Stimulated activated CD8-positive, alpha-beta memory T cell treated with anti-CD3 and anti-CD28 coated beads, Interleukin-7, amount 100 ng/mL, for 48 hours (primary cell): ENCODE measurements at regions not wholly inside any gene's neighbourhood (a gene's known extent, or its start where the extent isn't known, plus 50 kb on each side); places are given as distances from the start of the nearest gene placed in this dataset.

Experiments
- DNase-seq, 2 donors: peaks; one replicate each; pipeline ENCODE4 v3.0.0-alpha.2; 2020; ENCODE audit warnings: low read depth in 1 of 2; ENCODE audit errors: extremely low read depth in 1 of 2

DNA sequence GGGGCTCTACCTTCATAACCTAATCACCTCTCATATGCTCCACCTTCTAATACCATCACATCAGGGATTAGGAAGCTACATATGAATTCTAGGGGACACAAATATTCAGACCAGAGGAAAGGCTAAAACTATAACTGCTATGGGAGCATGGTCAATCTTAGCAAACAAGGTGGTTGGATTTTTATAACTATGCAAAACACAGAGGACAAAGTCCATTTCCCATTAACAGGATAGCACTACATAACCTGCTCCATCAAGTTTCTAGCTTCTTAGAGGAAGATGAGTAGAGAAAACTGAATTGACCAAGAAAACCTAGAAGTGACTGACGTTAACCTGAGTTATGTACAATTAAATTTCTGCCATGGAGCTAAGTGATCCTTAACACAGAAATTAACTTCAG lies 398.6 kb downstream of the TBL1XR1 start:
- DNase-seq, result no peak

DNA sequence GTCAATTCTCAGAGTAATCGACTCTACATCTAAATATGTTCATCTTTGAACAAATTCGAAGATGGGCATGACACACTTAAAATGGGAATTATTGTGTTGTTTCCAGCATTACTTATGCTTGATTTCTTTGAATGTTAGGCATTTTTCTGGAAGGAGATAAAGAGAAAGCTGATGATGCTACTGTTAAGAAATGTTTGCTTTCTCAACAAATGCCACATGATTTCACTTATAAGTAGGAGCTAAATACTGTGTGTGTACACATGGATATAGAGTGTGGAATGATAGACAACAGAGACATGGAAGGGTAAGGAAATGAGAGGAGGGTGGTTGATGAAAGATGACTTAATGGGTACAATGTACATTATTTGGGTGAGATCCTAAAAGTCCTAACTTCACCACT lies 400.9 kb downstream of the TBL1XR1 start:
- no peak for DNase-seq

DNA sequence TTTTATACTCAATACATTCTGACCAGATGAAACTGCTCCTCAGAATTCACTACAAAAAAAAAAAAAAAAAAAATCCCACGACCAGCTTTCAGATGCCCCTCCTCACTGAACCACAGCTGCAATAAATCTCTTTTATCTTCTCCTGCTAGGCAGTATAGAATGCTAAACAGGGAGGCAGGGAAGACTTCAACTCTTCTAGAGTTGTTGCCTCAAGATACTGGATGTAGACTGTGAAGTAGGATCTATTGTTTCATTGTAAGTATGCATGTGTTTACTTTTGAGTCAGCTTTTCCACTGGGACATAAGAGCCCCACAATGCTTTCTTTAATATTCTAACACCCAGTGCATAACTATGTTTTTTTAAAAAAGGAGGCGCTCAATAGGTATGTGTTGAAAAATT lies 401.4 kb downstream of the TBL1XR1 start:
- DNase-seq, result no peak

DNA sequence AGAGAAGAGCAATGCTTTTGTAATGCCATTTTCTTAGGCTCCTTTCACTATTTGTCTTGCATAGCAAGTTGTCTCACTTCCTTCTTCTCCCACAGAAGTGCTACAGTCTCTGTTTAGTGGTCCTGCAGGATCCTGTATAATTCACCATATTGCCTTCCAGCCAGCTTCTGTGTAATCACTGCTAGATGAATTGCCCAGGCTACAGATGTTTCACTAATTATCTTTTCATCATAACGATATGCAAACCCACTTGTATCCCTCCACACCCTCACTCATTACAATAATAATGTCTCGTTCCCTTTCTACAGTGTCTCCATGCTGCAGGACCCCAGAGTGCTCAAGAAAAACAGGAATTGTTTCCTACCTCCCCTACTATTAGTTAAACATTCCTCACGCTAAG lies 402.9 kb downstream of the TBL1XR1 start:
- DNase-seq, result no peak

DNA sequence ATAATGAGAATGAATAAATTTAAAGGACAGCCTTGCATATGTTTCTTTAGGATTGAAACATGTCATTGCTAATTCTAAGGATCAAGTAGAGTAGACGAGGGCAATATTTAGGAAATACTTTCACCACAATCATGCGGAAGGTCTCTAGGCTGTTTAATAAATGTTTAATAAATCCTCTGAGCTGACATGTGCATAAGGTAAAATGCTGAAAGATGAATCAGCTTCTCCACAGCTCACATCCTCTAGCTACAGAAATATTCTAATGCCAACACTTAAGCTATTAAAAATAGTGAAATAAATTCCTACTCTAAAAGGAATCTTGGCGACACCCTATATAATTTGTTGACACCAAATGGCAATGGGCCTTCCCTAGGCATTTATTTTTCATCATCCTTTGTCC lies 407.3 kb downstream of the TBL1XR1 start:
- DNase-seq, result no peak

DNA sequence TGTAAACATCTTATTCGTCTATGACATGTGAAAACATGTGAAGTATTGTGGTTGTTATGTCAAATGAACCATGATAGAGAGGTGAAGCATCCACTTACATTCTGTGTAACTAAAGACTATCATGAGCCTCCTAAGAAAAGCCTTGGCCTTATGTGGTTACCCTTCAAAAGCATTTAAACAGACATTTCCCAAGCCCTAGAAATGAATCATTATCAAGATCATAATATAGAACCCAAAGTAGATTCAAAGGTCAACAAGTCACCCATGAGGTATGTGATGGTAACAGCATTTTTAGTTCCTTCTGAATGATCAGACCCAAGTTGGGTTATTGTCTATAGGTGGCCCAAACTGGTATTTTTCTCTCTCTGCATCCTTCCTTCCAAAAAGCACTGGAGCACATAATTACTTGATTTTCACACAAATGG lies 408.0 kb downstream of the TBL1XR1 start:
- no peak for DNase-seq

DNA sequence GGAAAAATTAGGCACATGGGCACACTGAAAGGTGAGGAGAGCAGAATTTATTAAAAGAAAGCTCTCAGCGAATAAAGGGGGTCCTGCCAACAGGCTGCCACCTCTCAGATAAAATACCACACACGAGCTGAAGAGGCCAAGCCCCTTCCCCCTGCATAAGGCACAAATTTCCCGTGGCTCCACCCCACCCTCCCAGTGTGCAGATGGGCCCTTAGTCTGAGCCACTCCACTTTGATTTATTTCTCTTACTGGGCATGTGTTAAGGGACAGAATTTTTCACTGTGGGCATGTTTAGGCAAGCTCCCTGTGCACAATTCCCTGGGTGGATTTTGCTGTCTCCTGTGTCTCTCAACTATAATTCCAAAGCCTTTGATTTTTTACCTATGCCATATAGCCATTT lies 409.8 kb downstream of the TBL1XR1 start:
- DNase-seq, result no peak

DNA sequence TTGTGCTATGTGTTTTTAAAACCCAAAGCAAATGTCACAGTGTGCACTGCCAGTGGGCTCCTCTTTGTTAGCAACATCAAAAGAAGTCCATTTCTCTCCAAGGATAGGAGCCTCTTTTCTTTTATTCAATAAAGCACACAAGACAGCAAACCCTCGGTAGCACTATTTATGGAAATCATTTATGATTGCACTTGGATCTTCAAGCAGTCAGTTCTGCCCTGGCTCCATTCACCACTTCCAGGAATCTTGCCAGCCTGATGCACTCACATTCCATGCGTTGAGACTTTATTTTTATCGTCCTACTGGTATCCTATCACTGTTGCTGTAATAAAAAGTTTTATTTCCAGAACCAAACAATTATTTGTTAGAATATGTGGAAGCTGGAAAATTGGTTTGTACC lies 412.1 kb downstream of the TBL1XR1 start:
- DNase-seq, result no peak

DNA sequence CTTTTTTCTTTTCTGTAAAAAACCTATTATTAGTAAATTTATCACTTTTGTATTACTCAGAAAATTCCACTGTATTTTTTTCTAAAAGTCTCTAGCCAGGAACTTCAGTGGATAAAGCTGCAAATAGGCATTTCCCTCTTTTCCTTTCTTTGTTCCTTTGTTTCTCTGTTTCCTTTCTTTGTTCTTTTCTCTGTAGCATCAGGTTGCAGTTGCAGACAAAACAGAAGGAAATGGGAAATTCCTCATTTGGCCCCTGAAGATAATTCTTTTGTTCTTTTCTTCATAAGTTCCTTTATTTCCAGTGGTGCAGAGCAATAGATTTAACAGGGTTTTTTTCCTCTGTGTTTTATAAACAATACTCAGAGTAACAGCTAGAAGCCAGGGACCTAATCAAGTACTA lies 416.5 kb downstream of the TBL1XR1 start:
- no peak for DNase-seq

DNA sequence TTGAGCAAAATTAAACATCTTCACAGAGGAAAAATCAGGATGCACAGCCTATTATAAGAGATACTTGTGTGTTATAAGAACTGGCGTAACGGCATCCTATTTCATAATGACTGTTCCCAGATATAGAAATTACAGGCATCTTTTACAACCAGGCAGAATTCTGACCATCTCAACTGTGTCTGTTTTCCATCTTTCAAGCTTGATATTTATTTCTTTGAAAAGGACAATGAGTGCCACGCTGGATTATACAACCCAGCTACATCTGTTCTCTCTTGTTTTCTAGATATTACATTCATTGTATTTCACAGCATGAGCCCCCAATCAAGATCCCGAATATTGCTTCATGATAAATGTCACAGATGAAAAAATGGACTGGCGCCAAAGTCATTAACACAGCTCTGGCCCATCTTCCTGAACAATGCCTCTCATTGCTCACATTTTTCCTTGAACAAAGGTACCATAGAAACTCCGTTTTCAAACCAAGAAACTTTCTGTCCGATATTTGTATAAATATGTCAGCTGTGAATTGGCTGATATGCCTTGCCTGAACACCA lies 420.6 kb downstream of the TBL1XR1 start:
- DNase-seq, result no peak

DNA sequence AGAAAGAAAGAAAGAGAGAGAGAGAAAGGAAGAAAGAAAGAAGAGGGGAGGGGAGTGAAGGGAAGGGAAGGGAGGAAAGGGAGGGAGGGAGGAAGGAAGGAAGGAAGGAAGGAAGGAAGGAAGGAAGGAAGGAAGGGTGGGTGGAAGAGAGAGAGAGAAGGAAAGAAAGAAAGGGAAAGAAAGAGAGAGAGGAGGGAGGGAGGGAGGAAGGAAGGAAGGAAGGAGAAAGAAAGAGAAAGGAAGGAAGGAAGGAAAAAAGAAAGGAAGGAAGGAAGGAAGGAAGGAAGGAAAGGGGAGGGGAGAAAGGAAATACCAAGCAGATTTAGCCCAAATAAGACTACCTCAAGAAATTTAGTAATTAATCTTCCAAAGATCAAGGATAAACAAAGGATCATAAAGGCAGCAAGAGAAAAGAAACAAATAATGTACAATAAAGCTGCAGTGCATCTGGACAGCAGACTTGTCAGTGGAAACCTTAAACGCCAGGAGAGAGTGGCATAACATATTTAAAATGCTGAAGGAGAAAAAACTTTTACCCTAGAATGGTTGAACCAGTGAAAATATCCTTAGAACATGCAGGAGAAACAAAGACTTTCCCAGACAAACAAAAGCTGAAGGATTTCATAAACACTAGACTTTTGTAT lies 427.6 kb downstream of the TBL1XR1 start:
- no peak for DNase-seq

DNA sequence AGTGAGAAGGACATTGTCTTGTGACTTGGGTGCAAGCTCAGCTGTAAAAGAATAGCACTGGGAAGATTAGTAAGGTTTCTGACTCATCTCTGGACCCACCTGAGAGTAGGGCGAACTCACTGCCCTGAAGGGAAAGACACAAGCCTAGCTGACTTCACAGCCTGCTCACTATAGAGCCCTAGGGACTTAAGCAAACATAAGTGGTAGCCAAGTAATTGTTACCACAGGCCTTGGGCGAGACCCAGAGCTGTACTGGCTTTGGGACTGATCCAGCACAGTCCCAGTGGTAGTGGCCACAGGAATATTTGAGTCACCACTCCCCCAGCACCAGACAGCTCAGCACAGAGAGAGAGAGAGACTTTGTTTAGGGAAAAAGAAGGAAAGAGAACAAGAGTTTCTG lies 429.9 kb downstream of the TBL1XR1 start:
- DNase-seq, result no peak

DNA sequence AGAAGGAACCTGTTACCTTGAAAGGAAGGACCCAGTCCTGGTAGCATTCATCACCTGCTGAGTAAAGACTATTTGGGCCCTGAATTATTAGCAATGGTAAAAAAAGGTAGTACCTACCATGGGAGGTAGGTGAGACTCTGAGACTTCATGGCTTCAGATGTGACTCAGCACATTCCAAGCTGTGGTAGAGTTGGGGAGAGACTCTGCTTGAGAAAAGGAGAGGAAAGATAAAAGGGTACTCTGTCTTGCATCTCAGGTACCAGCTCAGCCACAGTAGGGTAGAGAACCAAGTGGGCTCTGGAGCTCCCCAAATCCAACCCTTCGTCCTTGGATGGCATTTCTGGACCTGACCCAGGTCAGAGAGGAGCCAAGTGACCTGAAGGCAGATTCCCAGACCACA lies 430.4 kb downstream of the TBL1XR1 start:
- no peak for DNase-seq

DNA sequence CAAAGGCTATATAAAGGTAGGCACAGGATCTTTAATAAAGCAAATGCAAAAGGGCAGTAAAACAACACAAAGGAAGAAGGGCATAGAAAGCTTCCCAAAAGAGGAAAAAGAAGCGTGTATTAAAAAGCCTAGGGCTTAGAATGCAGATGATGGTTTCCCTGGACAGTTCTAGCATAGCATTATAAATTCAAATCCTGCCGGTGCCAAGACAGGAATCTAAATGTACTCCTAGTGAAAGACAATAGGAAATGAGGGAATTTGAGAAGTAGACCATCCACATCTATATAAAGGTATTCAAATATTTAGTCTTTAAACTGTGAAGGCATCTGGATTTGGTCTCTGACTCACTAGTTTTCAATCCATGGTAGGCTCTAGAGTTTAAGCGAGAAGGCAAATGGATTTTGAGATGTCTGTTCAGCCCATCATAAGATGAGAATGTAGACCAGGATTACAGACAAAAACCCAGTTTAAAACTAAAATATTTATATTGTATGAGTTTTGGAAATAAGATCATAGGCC lies 431.8 kb downstream of the TBL1XR1 start:
- DNase-seq, result no peak

DNA sequence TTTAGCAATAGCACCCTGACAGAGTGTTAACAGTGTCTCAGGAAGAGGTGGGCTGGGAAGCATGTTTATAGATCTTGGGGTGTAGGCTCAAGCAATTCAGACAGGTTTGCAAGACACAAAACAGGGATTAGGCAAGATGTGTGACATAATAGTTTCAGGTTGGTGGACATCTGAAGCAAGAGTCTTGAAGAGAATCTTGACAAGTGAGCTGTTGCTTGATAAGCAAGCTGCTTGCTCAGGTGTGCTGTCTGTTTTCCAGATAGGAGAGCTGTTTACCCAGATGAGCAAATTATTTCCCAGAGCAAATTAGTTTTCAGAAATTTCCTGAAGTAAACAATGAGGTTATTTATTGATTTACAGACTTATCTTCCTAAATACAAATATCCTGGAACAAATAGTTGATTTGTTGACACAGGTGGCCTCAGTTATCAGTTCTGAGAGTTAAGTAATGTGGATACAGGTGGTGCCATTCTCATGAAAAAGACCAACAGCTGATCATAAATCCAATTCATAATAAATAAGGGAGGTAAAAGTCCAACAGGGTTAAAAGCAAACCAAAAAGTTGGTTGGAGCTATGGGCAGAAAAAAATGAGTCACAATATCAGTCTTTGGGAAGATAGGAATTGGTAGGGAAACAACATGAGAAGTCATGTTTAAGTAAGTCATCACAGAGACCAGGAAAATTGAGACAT lies 437.3 kb downstream of the TBL1XR1 start:
- DNase-seq, result no peak

DNA sequence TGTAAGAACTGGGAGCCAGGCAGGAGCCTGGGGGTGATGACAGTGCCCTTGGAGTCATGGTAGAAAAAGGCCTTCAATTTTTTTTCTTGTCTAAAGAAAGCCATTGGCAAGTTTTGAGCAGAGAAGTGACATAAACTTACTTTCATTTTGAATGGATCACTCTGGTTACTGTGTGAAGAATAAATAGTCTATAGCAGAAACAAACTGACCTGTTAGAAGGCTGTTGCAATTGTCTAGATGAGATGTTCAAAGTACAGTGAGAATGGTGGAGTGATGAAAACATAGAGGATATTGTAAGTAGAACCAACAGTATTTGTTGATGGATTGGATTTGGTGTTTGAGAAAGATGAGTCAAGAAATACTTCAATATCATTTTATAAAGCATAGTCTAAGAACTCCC lies 439.9 kb downstream of the TBL1XR1 start:
- DNase-seq, result no peak

DNA sequence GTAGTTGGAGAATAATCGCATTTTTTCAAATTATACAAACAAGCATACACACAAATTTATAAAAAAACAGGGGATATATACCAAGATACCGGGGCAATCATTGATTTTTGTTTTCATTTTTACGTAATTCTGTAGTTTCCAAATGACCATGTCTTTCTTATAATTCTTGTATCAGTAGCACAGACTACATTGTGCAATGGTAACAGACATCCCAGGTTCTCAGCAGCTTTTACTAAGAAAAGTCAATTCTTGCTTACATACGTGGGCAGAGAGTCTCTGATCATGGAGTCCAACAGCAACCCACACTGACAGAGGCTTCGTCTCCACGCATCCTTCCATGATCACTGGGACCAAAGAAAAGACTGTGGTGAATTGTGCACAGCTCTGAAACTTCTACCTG lies 441.3 kb downstream of the TBL1XR1 start:
- DNase-seq, result no peak

DNA sequence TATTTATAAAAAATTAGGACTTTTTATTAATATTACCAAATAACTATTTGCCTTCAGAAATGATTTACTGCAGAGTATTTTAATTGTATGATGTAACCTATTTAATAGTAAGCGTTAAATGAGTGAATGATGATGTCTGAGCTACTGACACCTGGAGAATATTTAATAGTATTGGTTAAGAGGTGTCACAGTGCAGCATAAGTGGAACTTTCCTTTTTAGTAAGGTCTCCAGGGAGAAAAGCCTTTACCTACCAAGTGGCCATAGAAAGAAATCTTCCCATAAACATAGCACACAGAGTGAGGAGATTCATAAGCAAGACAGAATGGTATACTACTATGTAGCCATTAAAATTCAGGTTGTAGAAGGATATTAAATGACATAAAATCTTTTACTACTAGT lies 441.7 kb downstream of the TBL1XR1 start:
- DNase-seq, result no peak

DNA sequence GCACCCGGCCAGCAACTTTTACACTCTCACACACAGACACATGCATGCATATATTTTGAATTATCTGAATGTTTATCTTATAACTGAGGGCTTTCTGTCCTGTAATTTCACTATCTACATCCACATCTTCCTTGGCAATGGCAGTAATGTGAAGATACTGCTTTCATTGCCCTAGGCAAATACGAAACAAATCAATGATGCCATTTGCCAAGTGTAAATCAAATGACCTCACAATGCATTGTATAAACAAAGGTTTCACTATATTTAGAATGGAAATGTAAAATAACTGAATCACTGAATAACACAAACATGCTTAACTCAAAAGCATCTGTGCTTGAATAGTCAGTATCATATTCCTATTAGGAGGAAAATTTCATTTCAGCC lies 455.6 kb downstream of the TBL1XR1 start:
- no peak for DNase-seq

DNA sequence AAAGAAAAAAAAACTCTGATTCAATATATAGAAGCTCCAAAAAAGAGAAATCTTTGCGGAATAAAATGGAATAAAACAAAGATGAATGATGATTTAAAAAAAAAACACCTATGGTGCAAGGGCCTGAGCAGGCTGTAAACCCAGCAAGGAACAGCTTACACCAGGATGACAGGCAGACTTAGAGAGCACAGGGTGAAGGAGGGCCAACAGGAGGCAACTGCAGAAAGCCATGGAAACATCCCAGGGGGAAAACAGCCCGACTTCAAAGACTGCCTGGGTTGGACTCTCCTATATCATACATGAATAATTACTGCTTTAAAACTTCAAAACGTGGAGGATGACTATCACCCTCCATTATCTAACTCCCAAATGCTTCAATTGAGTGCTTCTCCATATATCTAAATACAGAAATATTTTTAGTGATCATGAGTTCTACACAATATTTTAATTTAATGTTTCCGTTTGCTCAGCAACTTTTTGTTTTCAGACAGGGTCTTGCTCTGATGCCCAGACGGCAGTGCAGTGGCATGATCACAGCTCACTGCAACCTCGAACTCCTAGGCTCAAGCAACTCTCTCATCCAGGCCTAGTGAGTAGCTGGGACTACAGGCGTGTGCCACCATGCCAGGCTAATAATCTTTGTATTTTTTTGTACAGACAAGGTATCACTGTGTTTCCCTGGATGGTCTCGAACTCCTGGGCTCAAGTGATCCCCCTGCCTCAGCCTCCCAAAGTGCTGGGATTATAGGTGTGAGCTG lies 456.2 kb downstream of the TBL1XR1 start:
- no peak for DNase-seq

DNA sequence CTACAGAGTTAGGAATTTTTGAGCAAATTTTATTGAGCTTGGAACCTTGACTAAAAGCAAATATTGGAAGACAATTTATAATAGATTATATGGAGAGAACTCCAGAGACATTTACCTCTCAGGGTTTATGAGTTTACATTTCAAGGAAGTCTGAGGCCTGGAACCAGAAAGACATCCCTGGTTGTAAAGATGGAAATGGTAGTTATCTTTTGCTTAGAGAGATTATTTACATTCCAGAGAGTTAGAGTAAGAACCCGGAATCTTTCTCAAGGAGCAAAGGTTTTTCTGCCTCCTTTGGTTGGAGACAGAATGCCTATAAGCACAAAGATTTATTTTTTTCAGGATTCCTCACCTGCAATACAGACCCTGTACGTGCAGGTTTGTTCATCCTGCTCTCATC lies 458.1 kb downstream of the TBL1XR1 start:
- DNase-seq, result no peak
